Right atrium auricular region (tissue), 2 donors: ENCODE measurements at regions not wholly inside any gene's neighbourhood (a gene's known extent, or its start where the extent isn't known, plus 50 kb on each side); places are given as distances from the start of the nearest gene placed in this dataset.

Source experiments
- DNase-seq: peaks from one replicate; pipeline ENCODE4 v3.0.0-alpha.2; 2019; ENCODE audit warnings: low spot score
- H3K27ac ChIP-seq, 2 donors: fragments of 200-600 bp; sonication (generic); 1 replicate in 1 of 2; 2 replicates in 1 of 2; pipeline ENCODE4 v1.5.1; 2016 to 2019
- H3K27me3 ChIP-seq, 2 donors: fragments of 200-600 bp; sonication (generic); one replicate each; pipeline versions ENCODE4 v1.5.1 to v1.6.0; 2017 to 2019
- H3K36me3 ChIP-seq: fragments of 200-600 bp; sonication (generic); one replicate; pipeline ENCODE4 v1.5.1; 2016
- H3K4me1 ChIP-seq, 2 donors: fragments of 200-600 bp; sonication (generic); one replicate each; pipeline versions ENCODE4 v1.5.1 to v1.6.0; 2017 to 2019
- H3K4me3 ChIP-seq, 2 donors: fragments of 200-600 bp; sonication (generic); 1 replicate in 1 of 2; 2 replicates in 1 of 2; pipeline ENCODE4 v1.5.1; 2017 to 2019; ENCODE audit warnings: mild to moderate bottlenecking in 1 of 2, moderate library complexity in 1 of 2
- H3K9me3 ChIP-seq, 2 donors: fragments of 200-600 bp; sonication (generic); one replicate each; pipeline ENCODE4 v1.5.1; 2019
- TF ChIP-seq, protein P1 (sequence below), 2 donors: fragments of 200-600 bp; sonication (generic); IDR thresholded peaks; one replicate each; pipeline ENCODE4 v1.5.1; 2019; ENCODE audit warnings: antibody characterized with exemption in 2 of 2

DNA sequence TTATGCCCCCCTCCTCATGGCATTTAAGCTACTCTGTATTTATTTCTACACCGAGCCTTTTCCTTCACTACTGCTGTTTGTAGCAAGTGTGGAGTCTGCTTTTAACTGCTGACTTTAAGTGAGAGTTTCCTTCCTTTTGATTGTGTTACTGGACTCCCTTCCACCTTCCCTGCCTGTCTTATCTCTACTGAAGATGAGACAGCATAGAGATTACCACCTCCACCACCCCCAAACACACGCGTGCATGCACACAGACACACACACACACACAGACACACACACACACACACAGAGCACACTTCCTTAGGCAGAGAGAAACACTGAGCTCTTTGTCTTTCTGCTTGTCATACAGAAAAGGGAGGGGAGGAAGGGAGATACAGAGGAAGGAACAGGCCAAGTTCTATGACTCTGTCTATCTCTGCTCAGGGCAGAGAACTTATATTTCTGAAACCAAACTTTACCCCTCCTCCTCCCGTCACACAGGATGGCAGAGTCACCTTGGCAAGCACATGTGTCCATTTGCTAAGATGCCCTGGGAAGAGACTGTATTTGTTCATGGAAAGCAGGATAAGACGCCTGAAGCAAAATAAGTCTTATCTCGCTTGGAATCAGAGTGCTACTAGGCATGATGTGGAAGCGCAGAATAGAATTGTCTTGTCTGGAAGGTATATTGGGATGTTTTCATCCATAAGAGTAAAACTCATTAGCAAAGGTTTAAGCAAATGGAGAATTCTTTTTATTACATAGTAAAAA lies 81.8 kb upstream of the CAV2 start:
- no peak overlapping the region for H3K27ac ChIP-seq
- TF ChIP-seq, protein P1, sequence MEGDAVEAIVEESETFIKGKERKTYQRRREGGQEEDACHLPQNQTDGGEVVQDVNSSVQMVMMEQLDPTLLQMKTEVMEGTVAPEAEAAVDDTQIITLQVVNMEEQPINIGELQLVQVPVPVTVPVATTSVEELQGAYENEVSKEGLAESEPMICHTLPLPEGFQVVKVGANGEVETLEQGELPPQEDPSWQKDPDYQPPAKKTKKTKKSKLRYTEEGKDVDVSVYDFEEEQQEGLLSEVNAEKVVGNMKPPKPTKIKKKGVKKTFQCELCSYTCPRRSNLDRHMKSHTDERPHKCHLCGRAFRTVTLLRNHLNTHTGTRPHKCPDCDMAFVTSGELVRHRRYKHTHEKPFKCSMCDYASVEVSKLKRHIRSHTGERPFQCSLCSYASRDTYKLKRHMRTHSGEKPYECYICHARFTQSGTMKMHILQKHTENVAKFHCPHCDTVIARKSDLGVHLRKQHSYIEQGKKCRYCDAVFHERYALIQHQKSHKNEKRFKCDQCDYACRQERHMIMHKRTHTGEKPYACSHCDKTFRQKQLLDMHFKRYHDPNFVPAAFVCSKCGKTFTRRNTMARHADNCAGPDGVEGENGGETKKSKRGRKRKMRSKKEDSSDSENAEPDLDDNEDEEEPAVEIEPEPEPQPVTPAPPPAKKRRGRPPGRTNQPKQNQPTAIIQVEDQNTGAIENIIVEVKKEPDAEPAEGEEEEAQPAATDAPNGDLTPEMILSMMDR (IDR thresholded peaks at IDR 0.05) = no peak
- no peaks in the 10 kb centered on the region for H3K9me3 ChIP-seq
- DNase-seq = no peak
- H3K4me1 ChIP-seq = peaks cover 0 to 7% of the 10 kb centered on the region in 2 donors
- H3K27me3 ChIP-seq = no peaks in the 10 kb centered on the region
- H3K4me3 ChIP-seq = no peak overlapping the region
- no peaks in the 10 kb centered on the region for H3K36me3 ChIP-seq

DNA sequence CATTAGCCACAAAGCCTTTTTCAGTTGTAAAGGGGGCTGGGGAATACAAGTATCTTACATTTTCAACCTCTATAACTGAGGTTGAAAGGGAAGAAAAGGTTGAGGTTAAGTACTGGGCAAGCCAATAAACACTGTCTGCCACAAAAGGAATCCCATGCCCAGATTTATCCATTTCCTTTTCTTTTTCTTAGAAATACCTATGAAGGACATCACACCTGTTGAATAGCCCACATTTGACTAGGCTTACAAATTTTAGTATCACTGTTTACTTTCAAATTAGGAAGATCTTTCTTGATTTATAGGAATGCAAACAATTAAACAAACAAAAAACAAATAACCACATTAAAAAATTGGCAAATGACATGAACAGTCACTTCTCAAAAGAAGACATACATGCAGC lies 81.0 kb upstream of the CAV2 start:
- Histone ChIP-seq H3K27me3 (no peaks in the 10 kb centered on the region), H3K4me3 (no peak overlapping the region), H3K4me1 (peaks cover 0 to 7% of the 10 kb centered on the region in 2 donors), H3K9me3 (no peaks in the 10 kb centered on the region), H3K27ac (no peak overlapping the region), H3K36me3 (no peaks in the 10 kb centered on the region)
- no peak for DNase-seq
- TF ChIP-seq, protein P1 (IDR thresholded peaks at IDR 0.05) = no peak

DNA sequence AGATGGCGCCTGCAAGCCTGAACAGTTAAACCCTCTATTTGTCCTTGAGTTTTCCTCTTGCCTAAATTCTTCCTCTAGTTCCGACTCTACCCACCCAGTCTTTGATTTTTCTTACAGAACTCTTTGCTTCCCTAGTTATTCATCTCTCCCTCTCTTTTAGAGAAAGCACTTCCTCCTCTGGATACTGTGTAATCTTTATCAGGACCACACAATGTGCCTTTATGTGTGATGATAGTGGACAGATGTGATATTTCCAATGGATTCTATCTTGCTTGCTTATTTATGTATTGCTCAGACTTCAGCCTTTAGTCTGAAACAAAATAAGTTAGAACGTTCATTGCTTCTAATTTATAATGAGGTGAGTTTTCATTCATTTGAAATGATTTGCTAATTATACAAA lies 79.5 kb upstream of the CAV2 start:
- TF ChIP-seq, protein P1 (IDR thresholded peaks at IDR 0.05) = no peak
- peaks cover 0 to 7% of the 10 kb centered on the region in 2 donors for H3K4me1 ChIP-seq

DNA sequence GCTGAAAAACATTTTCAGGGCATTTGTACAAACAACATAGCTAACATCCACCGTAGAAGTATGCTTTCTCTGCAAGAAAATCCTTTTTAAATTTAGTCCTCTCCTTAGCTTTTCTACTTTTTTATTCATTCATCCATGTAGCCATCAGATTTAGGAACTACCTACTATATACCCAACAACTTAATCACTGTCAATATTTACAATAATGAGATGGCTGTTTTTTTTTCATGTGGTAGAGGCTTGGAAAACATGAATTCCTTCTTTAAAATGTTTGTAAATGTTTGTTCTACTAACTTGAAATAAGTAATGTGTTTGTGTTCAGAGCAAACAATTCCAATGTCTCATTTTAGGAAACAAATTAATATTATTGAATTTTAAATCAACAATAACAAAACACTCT lies 78.2 kb upstream of the CAV2 start:
- peaks cover 0 to 7% of the 10 kb centered on the region in 2 donors for H3K4me1 ChIP-seq
- H3K9me3 ChIP-seq = no peaks in the 10 kb centered on the region
- H3K27ac ChIP-seq = no peak overlapping the region
- DNase-seq = no peak
- TF ChIP-seq, protein P1 (IDR thresholded peaks at IDR 0.05) = no peak
- no peaks in the 10 kb centered on the region for H3K36me3 ChIP-seq
- H3K4me3 ChIP-seq = no peak overlapping the region
- no peaks in the 10 kb centered on the region for H3K27me3 ChIP-seq

More for the DNA sequence above, 79.5 kb upstream of the CAV2 start:
- Histone ChIP-seq H3K36me3 (no peaks in the 10 kb centered on the region), H3K27ac (no peak overlapping the region), H3K27me3 (no peaks in the 10 kb centered on the region), H3K9me3 (no peaks in the 10 kb centered on the region), H3K4me3 (no peak overlapping the region)
- DNase-seq = no peak

DNA sequence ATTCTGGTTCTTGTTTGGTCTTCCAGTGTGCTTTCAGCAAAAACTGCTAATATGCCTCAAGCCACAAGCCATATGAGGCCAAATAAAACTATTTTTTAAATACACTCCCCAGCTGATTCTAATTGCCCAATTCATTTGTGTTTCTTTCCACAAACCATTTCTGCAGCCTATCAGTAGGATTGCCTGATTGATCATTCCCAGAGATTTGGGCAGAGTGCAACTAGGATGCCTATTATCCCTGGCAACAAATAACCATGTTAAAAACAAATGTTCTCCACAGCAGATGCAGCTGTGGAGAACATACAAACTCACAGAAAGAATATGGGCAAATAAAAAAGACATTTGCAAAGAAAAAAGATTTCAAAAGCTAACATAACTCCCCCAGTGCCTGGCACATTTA lies 76.9 kb upstream of the CAV2 start:
- H3K36me3 ChIP-seq = no peaks in the 10 kb centered on the region
- no peak overlapping the region for H3K4me3 ChIP-seq
- H3K27ac ChIP-seq = no peak overlapping the region
- H3K27me3 ChIP-seq = no peaks in the 10 kb centered on the region
- no peaks in the 10 kb centered on the region for H3K9me3 ChIP-seq
- TF ChIP-seq, protein P1 (IDR thresholded peaks at IDR 0.05) = no peak
- peaks cover 0 to 12% of the 10 kb centered on the region in 2 donors for H3K4me1 ChIP-seq
- no peak for DNase-seq

DNA sequence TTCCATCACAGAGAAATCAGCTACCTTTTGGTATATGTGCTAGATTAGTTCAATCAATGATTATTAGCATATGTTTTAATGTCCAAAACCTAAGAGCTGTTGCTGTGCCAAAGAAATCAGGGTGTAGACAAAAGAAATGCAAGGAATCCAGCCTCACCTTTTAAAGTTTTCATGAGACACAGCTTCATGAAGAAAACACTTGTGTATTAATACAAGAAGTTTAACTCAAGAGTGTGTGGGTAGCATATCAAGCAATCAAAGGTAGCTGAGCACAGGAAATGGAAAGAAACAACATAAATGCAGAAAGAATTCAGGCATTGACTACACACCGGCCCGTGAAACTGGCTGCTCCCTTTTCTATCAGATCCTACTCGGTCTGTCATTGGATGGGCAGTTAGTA lies 76.0 kb upstream of the CAV2 start:
- no peak for DNase-seq
- Histone ChIP-seq H3K27ac (no peak overlapping the region), H3K4me3 (no peak overlapping the region), H3K36me3 (no peaks in the 10 kb centered on the region), H3K27me3 (no peaks in the 10 kb centered on the region), H3K9me3 (peaks cover 0 to 3% of the 10 kb centered on the region in 2 donors), H3K4me1 (peaks cover 0 to 12% of the 10 kb centered on the region in 2 donors)
- TF ChIP-seq, protein P1 (IDR thresholded peaks at IDR 0.05) = no peak
